HL-60 (cell line): ENCODE measurements at regions not wholly inside any gene's neighbourhood (a gene's known extent, or its start where the extent isn't known, plus 50 kb on each side); places are given as distances from the start of the nearest gene placed in this dataset.

Experiments used
- DNase-seq, 2 experiments: peaks; one replicate each; pipeline ENCODE4 v3.0.0-alpha.2; 2010 to 2020; ENCODE audit warnings: low read depth in 1 of 2, low spot score in 1 of 2
- H3K27ac ChIP-seq: fragments of 250-450 bp; sonication (Bioruptor Pico); replicated peaks from 2 replicates; pipeline ENCODE4 v1.5.1; 2020; ENCODE audit warnings: mild to moderate bottlenecking, moderate library complexity
- H3K27me3 ChIP-seq: fragments of 250-450 bp; sonication (Bioruptor Pico); 2 replicates; pipeline ENCODE4 v1.5.1; 2021; ENCODE audit warnings: mild to moderate bottlenecking, moderate library complexity; ENCODE audit not compliant: insufficient read depth, poor library complexity, severe bottlenecking
- H3K4me3 ChIP-seq: replicated peaks from 2 replicates; pipeline ENCODE4 v1.5.1; 2011; ENCODE audit warnings: mild to moderate bottlenecking, control low read depth, low read length; ENCODE audit not compliant: insufficient read depth
- GABPA ChIP-seq: IDR thresholded peaks from 2 replicates; pipeline ENCODE4 v1.6.1; 2012; ENCODE audit warnings: low read depth
- POLR2AphosphoS5 ChIP-seq: IDR thresholded peaks from 2 replicates; pipeline ENCODE4 v1.6.1; 2012; ENCODE audit warnings: low read depth
- SPI1 ChIP-seq: IDR thresholded peaks from 2 replicates; pipeline ENCODE4 v1.6.1; 2012; ENCODE audit warnings: low read depth, mild to moderate bottlenecking, borderline replicate concordance
- TF ChIP-seq, protein P1 (sequence below): IDR thresholded peaks from one replicate; pipeline ENCODE4 v1.5.1; 2011; ENCODE audit warnings: low read length, control low read depth, inconsistent platforms; ENCODE audit not compliant: insufficient read depth
- TF ChIP-seq, protein P2 (sequence below): IDR thresholded peaks from 2 replicates; pipeline ENCODE4 v1.6.1; 2012; ENCODE audit warnings: low read depth; ENCODE audit not compliant: insufficient replicate concordance

DNA sequence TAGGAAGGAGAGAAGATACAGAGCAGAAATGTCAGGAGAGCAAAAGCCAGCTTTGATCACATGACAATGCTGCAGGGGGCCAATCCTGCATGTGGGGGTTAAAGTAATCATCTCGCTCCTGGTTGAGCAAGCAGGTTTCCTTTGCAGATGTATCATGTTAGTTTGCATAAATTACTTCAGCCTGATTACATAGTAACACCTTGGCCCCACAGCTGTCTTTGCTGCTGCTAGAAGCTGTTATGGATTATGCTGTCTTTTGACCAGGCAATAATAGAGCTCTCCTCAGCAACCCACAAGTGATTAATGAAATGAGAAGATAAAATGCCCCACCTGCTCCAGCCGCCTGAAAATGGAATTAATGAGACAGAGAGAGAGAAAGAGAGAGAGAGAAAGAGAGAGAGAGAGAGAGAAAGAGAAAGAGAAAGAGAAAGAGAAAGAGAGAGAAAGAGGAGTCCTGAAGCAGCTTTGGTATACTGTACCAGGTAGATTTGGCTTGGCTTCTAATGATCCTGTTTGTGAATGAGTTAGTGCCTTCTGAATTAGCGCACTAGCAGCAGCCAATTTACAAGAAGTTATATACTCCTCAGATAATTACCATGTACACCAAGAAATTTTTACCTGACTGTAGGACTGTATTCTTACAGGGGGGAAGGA is 174.3 kb upstream of the RORB start:
- no peak overlapping the region for H3K4me3 ChIP-seq
- TF ChIP-seq, protein P1, sequence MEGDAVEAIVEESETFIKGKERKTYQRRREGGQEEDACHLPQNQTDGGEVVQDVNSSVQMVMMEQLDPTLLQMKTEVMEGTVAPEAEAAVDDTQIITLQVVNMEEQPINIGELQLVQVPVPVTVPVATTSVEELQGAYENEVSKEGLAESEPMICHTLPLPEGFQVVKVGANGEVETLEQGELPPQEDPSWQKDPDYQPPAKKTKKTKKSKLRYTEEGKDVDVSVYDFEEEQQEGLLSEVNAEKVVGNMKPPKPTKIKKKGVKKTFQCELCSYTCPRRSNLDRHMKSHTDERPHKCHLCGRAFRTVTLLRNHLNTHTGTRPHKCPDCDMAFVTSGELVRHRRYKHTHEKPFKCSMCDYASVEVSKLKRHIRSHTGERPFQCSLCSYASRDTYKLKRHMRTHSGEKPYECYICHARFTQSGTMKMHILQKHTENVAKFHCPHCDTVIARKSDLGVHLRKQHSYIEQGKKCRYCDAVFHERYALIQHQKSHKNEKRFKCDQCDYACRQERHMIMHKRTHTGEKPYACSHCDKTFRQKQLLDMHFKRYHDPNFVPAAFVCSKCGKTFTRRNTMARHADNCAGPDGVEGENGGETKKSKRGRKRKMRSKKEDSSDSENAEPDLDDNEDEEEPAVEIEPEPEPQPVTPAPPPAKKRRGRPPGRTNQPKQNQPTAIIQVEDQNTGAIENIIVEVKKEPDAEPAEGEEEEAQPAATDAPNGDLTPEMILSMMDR = no peak
- TF ChIP-seq GABPA (no peak), POLR2AphosphoS5 (no peak), SPI1 (no peak)
- TF ChIP-seq, protein P2, sequence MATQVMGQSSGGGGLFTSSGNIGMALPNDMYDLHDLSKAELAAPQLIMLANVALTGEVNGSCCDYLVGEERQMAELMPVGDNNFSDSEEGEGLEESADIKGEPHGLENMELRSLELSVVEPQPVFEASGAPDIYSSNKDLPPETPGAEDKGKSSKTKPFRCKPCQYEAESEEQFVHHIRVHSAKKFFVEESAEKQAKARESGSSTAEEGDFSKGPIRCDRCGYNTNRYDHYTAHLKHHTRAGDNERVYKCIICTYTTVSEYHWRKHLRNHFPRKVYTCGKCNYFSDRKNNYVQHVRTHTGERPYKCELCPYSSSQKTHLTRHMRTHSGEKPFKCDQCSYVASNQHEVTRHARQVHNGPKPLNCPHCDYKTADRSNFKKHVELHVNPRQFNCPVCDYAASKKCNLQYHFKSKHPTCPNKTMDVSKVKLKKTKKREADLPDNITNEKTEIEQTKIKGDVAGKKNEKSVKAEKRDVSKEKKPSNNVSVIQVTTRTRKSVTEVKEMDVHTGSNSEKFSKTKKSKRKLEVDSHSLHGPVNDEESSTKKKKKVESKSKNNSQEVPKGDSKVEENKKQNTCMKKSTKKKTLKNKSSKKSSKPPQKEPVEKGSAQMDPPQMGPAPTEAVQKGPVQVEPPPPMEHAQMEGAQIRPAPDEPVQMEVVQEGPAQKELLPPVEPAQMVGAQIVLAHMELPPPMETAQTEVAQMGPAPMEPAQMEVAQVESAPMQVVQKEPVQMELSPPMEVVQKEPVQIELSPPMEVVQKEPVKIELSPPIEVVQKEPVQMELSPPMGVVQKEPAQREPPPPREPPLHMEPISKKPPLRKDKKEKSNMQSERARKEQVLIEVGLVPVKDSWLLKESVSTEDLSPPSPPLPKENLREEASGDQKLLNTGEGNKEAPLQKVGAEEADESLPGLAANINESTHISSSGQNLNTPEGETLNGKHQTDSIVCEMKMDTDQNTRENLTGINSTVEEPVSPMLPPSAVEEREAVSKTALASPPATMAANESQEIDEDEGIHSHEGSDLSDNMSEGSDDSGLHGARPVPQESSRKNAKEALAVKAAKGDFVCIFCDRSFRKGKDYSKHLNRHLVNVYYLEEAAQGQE = no peak
- no peak for DNase-seq
- H3K27ac ChIP-seq = no peak overlapping the region
- no peaks in the 10 kb centered on the region for H3K27me3 ChIP-seq

DNA sequence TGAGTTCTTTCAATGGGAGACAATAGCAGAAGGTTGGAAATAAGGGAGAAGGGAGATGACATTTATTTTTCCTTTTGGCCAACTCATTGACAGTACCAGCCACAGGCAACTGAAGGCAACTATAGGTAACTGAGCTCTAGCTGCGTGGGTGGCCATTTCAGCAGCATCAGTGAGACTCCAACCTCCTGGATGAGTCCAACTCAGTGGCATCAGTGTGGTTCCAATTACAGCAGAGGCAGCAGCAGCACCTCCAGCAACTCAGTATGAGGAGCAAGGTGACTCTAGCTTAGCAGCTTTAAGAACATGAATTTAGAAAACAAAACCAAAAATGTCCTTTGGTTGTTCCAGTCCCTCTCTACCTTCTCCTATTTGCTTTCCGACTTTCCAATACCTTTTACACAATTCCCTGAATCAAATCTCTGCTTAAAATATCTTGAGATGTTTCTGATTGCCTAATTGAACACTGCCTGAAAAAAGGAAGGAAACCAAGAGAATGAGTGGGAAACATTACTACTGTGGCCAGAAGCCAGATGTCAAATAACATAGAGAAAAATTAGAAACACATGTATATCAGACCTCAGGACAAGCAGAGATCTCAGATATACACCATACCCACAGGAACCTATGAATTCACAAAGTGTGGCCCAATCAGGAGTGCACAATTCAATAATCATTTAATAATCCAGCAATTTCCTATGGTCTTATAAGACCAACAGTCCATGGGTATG is 166.5 kb upstream of the RORB start:
- Histone ChIP-seq H3K27ac (no peak overlapping the region), H3K27me3 (peaks cover 2% of the 10 kb centered on the region), H3K4me3 (no peak overlapping the region)
- DNase-seq = no peak
- TF ChIP-seq POLR2AphosphoS5 = no peak
- TF ChIP-seq, protein P1 = no peak
- TF ChIP-seq, protein P2 = no peak

DNA sequence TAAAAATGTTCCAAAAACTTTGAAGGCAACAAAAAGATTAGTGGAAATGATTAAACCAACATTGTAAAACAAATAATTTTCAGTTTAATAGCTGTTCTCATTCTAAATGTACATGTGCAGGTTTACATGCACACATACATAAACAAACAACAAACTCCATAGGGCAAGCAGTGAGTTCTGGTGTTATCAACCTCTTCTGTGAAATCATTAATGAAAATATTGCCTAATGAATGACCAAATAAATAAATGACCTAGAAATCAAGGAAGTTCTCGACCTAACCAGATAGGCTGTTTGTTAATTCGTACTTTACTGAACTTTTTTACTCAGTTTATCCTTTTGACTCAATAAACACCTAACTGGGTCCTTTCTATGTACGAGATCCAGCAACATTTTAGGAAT is 165.5 kb upstream of the RORB start:
- no peak for DNase-seq
- H3K27ac ChIP-seq = no peak overlapping the region
- H3K27me3 ChIP-seq = peaks cover 2% of the 10 kb centered on the region
- H3K4me3 ChIP-seq = no peak overlapping the region
- TF ChIP-seq, protein P1 = no peak
- TF ChIP-seq POLR2AphosphoS5 = no peak
- TF ChIP-seq, protein P2 = no peak
- TF ChIP-seq GABPA = no peak
